ENCODE measurements at regions not wholly inside any gene's neighbourhood (a gene's known extent, or its start where the extent isn't known, plus 50 kb on each side); places are given as distances from the start of the nearest gene placed in this dataset.

- no peak for TF ChIP-seq CTCF (IDR thresholded peaks at IDR 0.05; ENCODE audit: low read depth, low read length)
- Histone ChIP-seq H3K27me3 (no peaks in the 10 kb centered on the region), H3K4me1 (ENCODE audit: low read depth) (peaks cover 34% of the 10 kb centered on the region), H3K36me3 (no peaks in the 10 kb centered on the region), H3K9me3 (ENCODE audit: low read depth) (no peaks in the 10 kb centered on the region), H3K4me3 (no peak overlapping the region), H3K27ac (no peak overlapping the region)
- no peak for DNase-seq (ENCODE audit: low read depth in 1 of 2, low spot score in 1 of 2)
Measured at GRCh38 chr6:56739836-56740815, 97.4 kb upstream of the DST start.

GRCh38 chr6:56736804-56737203, 94.1 kb upstream of the DST start:
- no peak overlapping the region for H3K4me3 ChIP-seq
- no peaks in the 10 kb centered on the region for H3K36me3 ChIP-seq
- TF ChIP-seq CTCF (IDR thresholded peaks at IDR 0.05; ENCODE audit: low read depth, low read length): no peak
- peaks cover 4% of the 10 kb centered on the region for H3K4me1 ChIP-seq (ENCODE audit: low read depth)
- DNase-seq (ENCODE audit: low read depth in 1 of 2, low spot score in 1 of 2): no peak
- H3K27ac ChIP-seq: no peak overlapping the region
- H3K27me3 ChIP-seq: no peaks in the 10 kb centered on the region
- H3K9me3 ChIP-seq (ENCODE audit: low read depth): no peaks in the 10 kb centered on the region

GRCh38 chr6:56734335-56734734, 91.6 kb upstream of the DST start:
- TF ChIP-seq CTCF (IDR thresholded peaks at IDR 0.05; ENCODE audit: low read depth, low read length): no peak
- Histone ChIP-seq H3K9me3 (ENCODE audit: low read depth) (no peaks in the 10 kb centered on the region), H3K4me1 (ENCODE audit: low read depth) (no peaks in the 10 kb centered on the region), H3K36me3 (no peaks in the 10 kb centered on the region), H3K27ac (no peak overlapping the region), H3K27me3 (no peaks in the 10 kb centered on the region), H3K4me3 (no peak overlapping the region)
- no peak for DNase-seq (ENCODE audit: low read depth in 1 of 2, low spot score in 1 of 2)

- Histone ChIP-seq H3K4me3 (no peak overlapping the region), H3K9me3 (ENCODE audit: low read depth) (no peaks in the 10 kb centered on the region), H3K4me1 (ENCODE audit: low read depth) (no peaks in the 10 kb centered on the region), H3K27ac (no peak overlapping the region), H3K27me3 (no peaks in the 10 kb centered on the region), H3K36me3 (no peaks in the 10 kb centered on the region)
- no peak for TF ChIP-seq CTCF (IDR thresholded peaks at IDR 0.05; ENCODE audit: low read depth, low read length)
- DNase-seq (ENCODE audit: low read depth in 1 of 2, low spot score in 1 of 2): no peak
Measured at GRCh38 chr6:56733211-56733697, 90.6 kb upstream of the DST start.

GRCh38 chr6:56732517-56732916, 89.8 kb upstream of the DST start:
- DNase-seq (ENCODE audit: low read depth in 1 of 2, low spot score in 1 of 2): no peak
- Histone ChIP-seq H3K4me3 (no peak overlapping the region), H3K36me3 (no peaks in the 10 kb centered on the region), H3K27me3 (no peaks in the 10 kb centered on the region), H3K4me1 (ENCODE audit: low read depth) (peaks cover 3% of the 10 kb centered on the region), H3K9me3 (ENCODE audit: low read depth) (no peaks in the 10 kb centered on the region), H3K27ac (no peak overlapping the region)
- no peak for TF ChIP-seq CTCF (IDR thresholded peaks at IDR 0.05; ENCODE audit: low read depth, low read length)

Data from cardiac muscle cell (in vitro differentiated cells and primary cell).